ENCODE measurements at regions not wholly inside any gene's neighbourhood (a gene's known extent, or its start where the extent isn't known, plus 50 kb on each side); places are given as distances from the start of the nearest gene placed in this dataset.

DNA sequence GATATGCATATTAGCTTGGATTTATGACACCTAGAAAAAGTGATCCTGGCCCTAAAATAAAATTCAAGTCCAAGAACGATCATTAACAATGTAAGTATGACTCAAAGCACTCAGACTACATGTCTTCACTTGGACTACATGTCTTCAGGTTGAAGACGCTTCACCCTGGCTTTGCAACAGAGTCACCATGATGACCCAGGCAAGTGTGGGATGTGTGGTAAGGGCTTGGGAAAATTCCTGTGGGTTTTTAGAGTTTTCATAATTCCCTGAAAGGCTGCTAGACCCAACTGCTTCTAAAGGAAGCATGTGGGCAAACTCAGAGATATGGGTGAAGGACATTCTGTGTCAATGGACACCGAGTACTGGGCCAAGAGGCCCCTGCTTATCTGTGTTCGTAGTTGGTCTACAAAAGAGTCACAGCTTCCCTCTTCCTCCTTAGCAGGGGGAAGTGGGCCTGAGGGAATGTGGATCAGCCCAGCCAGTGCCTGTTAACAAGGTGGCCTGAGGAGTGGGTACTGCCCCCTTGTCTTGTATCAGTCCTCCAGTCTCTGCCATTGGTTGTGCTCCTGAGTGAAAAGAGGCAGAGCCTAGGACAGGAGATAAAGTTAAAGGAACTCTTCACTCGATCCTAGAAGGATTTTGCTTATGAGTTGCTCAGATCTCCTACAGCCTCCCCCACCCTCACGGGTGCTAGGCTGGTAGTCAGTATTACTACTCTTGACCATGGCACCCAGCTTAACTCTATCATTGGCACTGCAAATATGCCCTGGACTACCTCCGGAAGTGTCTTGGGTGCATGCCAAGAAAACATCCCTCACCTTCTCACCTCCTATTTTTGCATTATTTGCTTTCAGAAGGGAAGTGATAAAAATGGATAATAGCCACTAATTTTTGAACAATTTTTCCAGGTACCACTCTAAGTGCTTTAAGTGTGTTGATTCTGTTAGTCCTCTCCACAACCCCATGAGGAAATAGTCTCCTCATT is 406.3 kb downstream of the COG6 start:
- TF ChIP-seq, protein P1, sequence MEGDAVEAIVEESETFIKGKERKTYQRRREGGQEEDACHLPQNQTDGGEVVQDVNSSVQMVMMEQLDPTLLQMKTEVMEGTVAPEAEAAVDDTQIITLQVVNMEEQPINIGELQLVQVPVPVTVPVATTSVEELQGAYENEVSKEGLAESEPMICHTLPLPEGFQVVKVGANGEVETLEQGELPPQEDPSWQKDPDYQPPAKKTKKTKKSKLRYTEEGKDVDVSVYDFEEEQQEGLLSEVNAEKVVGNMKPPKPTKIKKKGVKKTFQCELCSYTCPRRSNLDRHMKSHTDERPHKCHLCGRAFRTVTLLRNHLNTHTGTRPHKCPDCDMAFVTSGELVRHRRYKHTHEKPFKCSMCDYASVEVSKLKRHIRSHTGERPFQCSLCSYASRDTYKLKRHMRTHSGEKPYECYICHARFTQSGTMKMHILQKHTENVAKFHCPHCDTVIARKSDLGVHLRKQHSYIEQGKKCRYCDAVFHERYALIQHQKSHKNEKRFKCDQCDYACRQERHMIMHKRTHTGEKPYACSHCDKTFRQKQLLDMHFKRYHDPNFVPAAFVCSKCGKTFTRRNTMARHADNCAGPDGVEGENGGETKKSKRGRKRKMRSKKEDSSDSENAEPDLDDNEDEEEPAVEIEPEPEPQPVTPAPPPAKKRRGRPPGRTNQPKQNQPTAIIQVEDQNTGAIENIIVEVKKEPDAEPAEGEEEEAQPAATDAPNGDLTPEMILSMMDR (conservative IDR thresholded peaks at IDR 0.05 in 1 of 2, IDR thresholded peaks at IDR 0.05 in 1 of 2; ENCODE audit: low read depth in 1 of 2, low read length in 2 of 2), result no peak
- no peak for TF ChIP-seq EZH2 (IDR thresholded peaks at IDR 0.05; ENCODE audit: low read length, missing control alignments)

Measured in fibroblast of lung (primary cell).